HG03025 (cell line): ENCODE measurements at regions not wholly inside any gene's neighbourhood (a gene's known extent, or its start where the extent isn't known, plus 50 kb on each side); places are given as distances from the start of the nearest gene placed in this dataset.
"Not testable (repeated sequence)": the region's sequence is repeated elsewhere in the genome, so short reads cannot be mapped to it uniquely, and the experiment has no call there.

ENCODE experiments used
- ATAC-seq: cut with Tn5 transposase; IDR thresholded peaks from one replicate; pipeline ENCODE4 v1.9.1; 2021; ENCODE audit warnings: mild to moderate bottlenecking, moderate library complexity; ENCODE audit not compliant: unreplicated experiment, low FRiP score

DNA sequence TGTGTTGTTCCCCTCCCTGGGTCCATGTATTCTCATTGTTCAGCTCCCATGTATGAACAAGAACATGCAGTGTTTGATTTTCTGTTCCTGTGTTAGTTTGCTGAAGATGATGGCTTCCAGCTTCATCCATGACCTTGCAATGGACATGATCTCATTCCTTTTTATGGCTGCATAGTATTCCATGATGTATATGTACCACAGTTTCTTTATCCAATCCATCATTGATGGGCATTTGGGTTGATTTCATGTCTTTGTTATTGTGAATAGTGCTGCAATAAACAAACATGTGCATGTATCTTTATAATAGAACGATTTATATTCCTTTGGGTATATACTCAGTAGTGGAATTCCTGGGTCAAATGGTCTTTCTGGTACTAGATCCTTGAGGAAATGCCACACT is 65.1 kb upstream of the SLC13A1 start:
- ATAC-seq: not testable (repeated sequence)

DNA sequence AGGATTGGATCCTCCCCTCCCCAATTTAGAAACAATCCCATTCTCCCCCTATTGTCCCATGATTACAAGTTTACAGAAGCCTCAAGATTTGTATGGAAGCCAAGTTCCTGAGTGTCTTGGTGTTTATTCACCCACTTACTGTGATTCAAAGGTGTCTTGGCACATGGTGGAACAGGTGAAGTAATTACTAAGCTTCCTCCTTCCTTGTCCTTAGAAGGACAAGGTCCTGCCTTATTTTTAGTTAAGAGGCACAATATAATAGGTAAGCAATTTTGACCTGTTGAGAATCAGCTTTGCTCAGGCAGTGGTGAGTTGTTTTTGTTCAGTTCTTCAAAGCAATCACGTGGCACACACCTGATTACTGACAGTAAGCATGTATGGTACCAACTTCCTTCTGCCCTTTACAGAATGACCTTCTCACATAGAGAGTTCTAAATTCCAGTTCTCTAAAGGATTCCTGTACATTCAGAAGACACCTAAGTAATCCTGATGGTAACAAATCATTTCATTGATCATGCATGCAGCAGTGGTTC is 60.7 kb upstream of the SLC13A1 start:
- ATAC-seq: no peak

DNA sequence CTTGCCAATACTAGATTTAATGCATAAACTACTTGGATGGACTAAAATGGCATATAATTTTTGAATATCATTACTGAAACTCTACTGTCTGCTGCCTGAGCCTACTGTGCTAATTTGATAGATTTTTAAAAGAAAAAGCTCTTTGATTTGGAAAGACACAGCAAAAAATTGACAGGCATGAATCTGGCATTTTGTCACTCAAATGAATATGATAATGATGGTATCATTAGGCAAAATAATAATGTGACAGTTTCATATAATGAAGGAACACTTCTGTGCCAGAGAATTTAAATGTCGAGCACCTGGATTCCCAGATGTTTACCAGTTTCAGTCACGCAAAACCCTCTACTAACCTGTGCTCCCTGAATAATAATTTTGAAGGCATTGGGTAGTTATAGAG is 60.0 kb upstream of the SLC13A1 start:
- ATAC-seq: no peak
